Endothelial cell of umbilical vein (primary cell): ENCODE measurements at regions not wholly inside any gene's neighbourhood (a gene's known extent, or its start where the extent isn't known, plus 50 kb on each side); places are given as distances from the start of the nearest gene placed in this dataset.

ENCODE experiments used
- BruUV-seq: library from RNA; stranded (reverse); fragments of 400-500 nt; replicated peaks from 2 replicates; lab custom pipeline; 2021; lab: Mats Ljungman, UMichigan
- CTCF ChIA-PET: fragments of 300-600, 350-600 bp; sonication (Branson Sonifier 250); formaldehyde crosslinking; loops from one replicate; lab custom pipeline; 2021; ENCODE audit warnings: antibody characterized with exemption, inconsistent platforms; lab: Charles Lee
- POLR2A ChIA-PET: fragments of 300-600, 350-600 bp; sonication (Branson Sonifier 250); formaldehyde crosslinking; loops from one replicate; lab custom pipeline; 2021; ENCODE audit warnings: antibody characterized with exemption, inconsistent platforms; lab: Charles Lee
- DNase-seq: peaks from one replicate; pipeline ENCODE4 v3.0.0-alpha.2; 2011; ENCODE audit warnings: low read depth, low spot score
- FAIRE-seq: peaks from 2 replicates; lab custom pipeline; 2011; peaks lifted over from hg19 to GRCh38; lab: Jason Lieb, UNC
- H2AFZ ChIP-seq: 2 replicates; pipeline ENCODE4 v1.6.0; 2012; ENCODE audit warnings: low read depth, low read length, control low read depth, inconsistent platforms
- H3K27ac ChIP-seq: 2 replicates; pipeline ENCODE4 v1.5.1; 2011; ENCODE audit warnings: low read depth, mild to moderate bottlenecking, control low read depth, low read length, moderate library complexity; ENCODE audit not compliant: insufficient read depth
- H3K27me3 ChIP-seq, 2 experiments: 2 replicates each; pipeline versions ENCODE4 v1.6.0 to v1.6.1; 2011; ENCODE audit warnings: low read length in 2 of 2, mixed read lengths in 1 of 2; ENCODE audit not compliant: control insufficient read depth in 2 of 2, insufficient read depth in 2 of 2
- H3K36me3 ChIP-seq, 2 experiments: 2 replicates in 1 of 2; 3 replicates in 1 of 2; pipeline ENCODE4 v1.5.1; 2011; ENCODE audit warnings: low read length in 2 of 2, mild to moderate bottlenecking in 1 of 2, moderate library complexity in 1 of 2; ENCODE audit not compliant: control insufficient read depth in 2 of 2, insufficient read depth in 2 of 2; ENCODE audit errors: extremely low read depth in 1 of 2
- H3K4me1 ChIP-seq: 3 replicates; pipeline ENCODE4 v1.5.1; 2011; ENCODE audit warnings: mild to moderate bottlenecking, low read length; ENCODE audit not compliant: control insufficient read depth, insufficient read depth; ENCODE audit errors: extremely low read depth
- H3K4me2 ChIP-seq: 2 replicates; pipeline ENCODE4 v1.6.1; 2011; ENCODE audit warnings: low read length, control low read depth, mixed read lengths; ENCODE audit not compliant: insufficient read depth
- H3K4me3 ChIP-seq, 3 experiments: fragments of 200-600 bp in 1 of 3; sonication (generic), shearing (Covaris generic) in 1 of 3; replicated peaks in 1 of 3; 2 replicates each; pipeline ENCODE4 v1.5.1; 2011 to 2016; ENCODE audit warnings: control low read depth in 3 of 3, low read length in 3 of 3, mild to moderate bottlenecking in 2 of 3, inconsistent platforms in 1 of 3, low read depth in 1 of 3, moderate library complexity in 1 of 3; ENCODE audit not compliant: insufficient read depth in 1 of 3
- H3K79me2 ChIP-seq: 2 replicates; pipeline ENCODE4 v1.6.0; 2012; ENCODE audit warnings: low read length, inconsistent platforms; ENCODE audit not compliant: control insufficient read depth, insufficient read depth
- H3K9ac ChIP-seq: replicated peaks from 2 replicates; pipeline ENCODE3; 2011; ENCODE audit warnings: low read length, control low read depth; ENCODE audit not compliant: insufficient read depth; ENCODE audit errors: extremely low read depth
- H3K9me1 ChIP-seq: replicated peaks from 3 replicates; pipeline ENCODE4 v1.6.0; 2011; ENCODE audit warnings: mild to moderate bottlenecking, low read length; ENCODE audit not compliant: control insufficient read depth, insufficient read depth; ENCODE audit errors: extremely low read depth
- H3K9me3 ChIP-seq: replicated peaks from 2 replicates; pipeline ENCODE4 v1.5.1; 2012; ENCODE audit warnings: low read length, inconsistent platforms; ENCODE audit not compliant: control insufficient read depth, insufficient read depth
- H4K20me1 ChIP-seq: replicated peaks from 2 replicates; pipeline ENCODE3; 2011; ENCODE audit warnings: mild to moderate bottlenecking, low read length; ENCODE audit not compliant: control insufficient read depth, insufficient read depth; ENCODE audit errors: extremely low read depth
- GATA2 ChIP-seq: IDR thresholded peaks from 2 replicates; pipeline ENCODE4 v1.7.0; 2011; ENCODE audit warnings: low read depth, mild to moderate bottlenecking, moderate library complexity, mixed read lengths, low read length; ENCODE audit not compliant: insufficient read length, insufficient read depth
- JUN ChIP-seq: IDR thresholded peaks from 2 replicates; pipeline ENCODE4 v1.6.1; 2011; ENCODE audit warnings: borderline replicate concordance, low read depth; ENCODE audit not compliant: insufficient read length, insufficient read depth
- MYC ChIP-seq: IDR thresholded peaks from one replicate; pipeline ENCODE4 v1.6.1; 2011; ENCODE audit warnings: mild to moderate bottlenecking, low read depth, low read length
- POLR2AphosphoS5 ChIP-seq: IDR thresholded peaks from 2 replicates; pipeline ENCODE4 v1.6.1; 2012; ENCODE audit warnings: low read depth, mild to moderate bottlenecking, control low read depth, low read length, moderate library complexity; ENCODE audit not compliant: insufficient read depth
- dilution Hi-C: fragments of 300-500 bp; cut with MboI; formaldehyde crosslinking; loops from one replicate; pipeline ENCODE4 v1.15.0; 2019; ENCODE audit warnings: low sequenced_read_pairs; ENCODE audit not compliant: extremely low pct_ligation_motif_present
- intact Hi-C: fragments of 100-400 bp; cut with micrococcal nuclease; formaldehyde crosslinking; loops from one replicate; pipeline ENCODE4 v1.10.0; 2022
- TF ChIP-seq, protein P1 (sequence below), 2 donors: IDR thresholded peaks; 1 replicate in 1 of 2; 2 replicates in 1 of 2; pipeline ENCODE4 v1.5.1; 2011; ENCODE audit warnings: low read length in 2 of 2, mild to moderate bottlenecking in 2 of 2, moderate library complexity in 2 of 2, control low read depth in 1 of 2, inconsistent platforms in 1 of 2, low read depth in 1 of 2; ENCODE audit not compliant: insufficient read depth in 1 of 2; ENCODE audit errors: extremely low read depth in 1 of 2
- TF ChIP-seq, protein P2 (sequence below): IDR thresholded peaks from 2 replicates; pipeline ENCODE4 v1.6.1; 2011; ENCODE audit not compliant: insufficient read depth, insufficient read length

DNA sequence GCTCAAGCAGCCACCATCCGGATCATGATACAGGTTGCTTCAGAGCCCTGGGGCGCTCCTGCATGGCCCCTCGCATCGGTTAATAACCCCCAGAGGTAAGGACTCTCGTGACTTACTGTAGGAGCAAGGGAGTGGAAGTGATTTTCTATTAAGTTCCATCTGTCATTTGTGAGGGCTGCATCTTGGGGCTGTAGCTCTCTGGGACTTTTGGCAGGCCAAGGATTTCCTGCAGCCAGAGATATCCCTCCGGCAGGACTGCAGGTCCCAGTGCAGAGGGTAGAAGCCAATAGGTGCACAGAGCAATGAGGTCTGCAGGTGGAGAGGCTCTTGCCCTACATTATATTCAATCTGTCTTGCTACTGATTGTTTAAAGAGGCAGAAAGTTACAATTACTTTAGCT, 356.8 kb upstream of the ADARB2 start:
- BruUV-seq, result no TSS peak
- Histone ChIP-seq H3K9me1 (no peaks in the 10 kb centered on the region), H3K27ac (no peak overlapping the region), H3K27me3 (no peaks in the 10 kb centered on the region), H3K36me3 (no peaks in the 10 kb centered on the region), H3K4me2 (no peak overlapping the region), H3K9ac (no peak overlapping the region), H3K4me1 (no peaks in the 10 kb centered on the region), H2AFZ (no peak overlapping the region), H3K9me3 (peaks cover 6% of the 10 kb centered on the region), H4K20me1 (no peaks in the 10 kb centered on the region), H3K79me2 (no peaks in the 10 kb centered on the region), H3K4me3 (no peak overlapping the region)
- dilution Hi-C loops (no loop called here), intact Hi-C loops (no loop called here)
- no peak for TF ChIP-seq POLR2AphosphoS5
- TF ChIP-seq, protein P1, sequence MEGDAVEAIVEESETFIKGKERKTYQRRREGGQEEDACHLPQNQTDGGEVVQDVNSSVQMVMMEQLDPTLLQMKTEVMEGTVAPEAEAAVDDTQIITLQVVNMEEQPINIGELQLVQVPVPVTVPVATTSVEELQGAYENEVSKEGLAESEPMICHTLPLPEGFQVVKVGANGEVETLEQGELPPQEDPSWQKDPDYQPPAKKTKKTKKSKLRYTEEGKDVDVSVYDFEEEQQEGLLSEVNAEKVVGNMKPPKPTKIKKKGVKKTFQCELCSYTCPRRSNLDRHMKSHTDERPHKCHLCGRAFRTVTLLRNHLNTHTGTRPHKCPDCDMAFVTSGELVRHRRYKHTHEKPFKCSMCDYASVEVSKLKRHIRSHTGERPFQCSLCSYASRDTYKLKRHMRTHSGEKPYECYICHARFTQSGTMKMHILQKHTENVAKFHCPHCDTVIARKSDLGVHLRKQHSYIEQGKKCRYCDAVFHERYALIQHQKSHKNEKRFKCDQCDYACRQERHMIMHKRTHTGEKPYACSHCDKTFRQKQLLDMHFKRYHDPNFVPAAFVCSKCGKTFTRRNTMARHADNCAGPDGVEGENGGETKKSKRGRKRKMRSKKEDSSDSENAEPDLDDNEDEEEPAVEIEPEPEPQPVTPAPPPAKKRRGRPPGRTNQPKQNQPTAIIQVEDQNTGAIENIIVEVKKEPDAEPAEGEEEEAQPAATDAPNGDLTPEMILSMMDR (IDR thresholded peaks at IDR 0.05; ENCODE audit: extremely low read depth in 1 of 2, insufficient read depth in 1 of 2, low read depth in 1 of 2, low read length in 2 of 2), result no peak
- ChIA-PET CTCF (no interaction called here), POLR2A (no interaction called here)
- no peak for DNase-seq
- no peak for FAIRE-seq

DNA sequence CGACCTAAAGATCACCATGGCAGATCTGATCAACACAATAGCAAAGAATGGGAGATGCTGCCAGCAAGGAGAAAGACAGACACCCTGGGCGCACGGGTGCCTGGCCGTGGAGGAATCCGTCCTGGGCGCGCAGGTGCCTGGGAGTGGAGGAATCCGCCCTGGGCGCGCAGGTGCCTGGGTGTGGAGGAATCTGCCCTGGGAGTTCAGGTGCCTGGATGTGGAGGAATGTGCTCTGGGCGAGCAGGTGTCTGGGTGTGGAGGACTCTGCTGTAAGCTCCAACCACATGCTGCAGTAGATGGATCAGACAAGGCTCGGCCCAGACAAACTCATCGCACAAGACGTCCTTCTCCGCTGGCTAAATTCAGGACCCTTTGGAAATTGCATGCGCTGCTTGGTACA, 346.3 kb upstream of the ADARB2 start:
- DNase-seq (no peak), FAIRE-seq (no peak)
- ChIA-PET POLR2A (no interaction called here), CTCF (no interaction called here)
- Histone ChIP-seq H4K20me1 (no peaks in the 10 kb centered on the region), H3K4me2 (no peak overlapping the region), H3K4me3 (no peak overlapping the region), H3K9me1 (no peaks in the 10 kb centered on the region), H3K4me1 (no peaks in the 10 kb centered on the region), H3K36me3 (no peaks in the 10 kb centered on the region), H3K27ac (no peak overlapping the region), H3K9me3 (peaks cover 8% of the 10 kb centered on the region), H3K9ac (no peak overlapping the region), H3K27me3 (no peaks in the 10 kb centered on the region), H3K79me2 (no peaks in the 10 kb centered on the region), H2AFZ (no peak overlapping the region)
- no peak for TF ChIP-seq JUN
- TF ChIP-seq GATA2, result no peak
- TF ChIP-seq, protein P2, sequence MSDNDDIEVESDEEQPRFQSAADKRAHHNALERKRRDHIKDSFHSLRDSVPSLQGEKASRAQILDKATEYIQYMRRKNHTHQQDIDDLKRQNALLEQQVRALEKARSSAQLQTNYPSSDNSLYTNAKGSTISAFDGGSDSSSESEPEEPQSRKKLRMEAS, result no peak
- no peak for TF ChIP-seq MYC
- intact Hi-C loops, result no loop called here
- dilution Hi-C loops, result no loop called here
- no TSS peak for BruUV-seq
